HG02870 (cell line): ENCODE measurements at regions not wholly inside any gene's neighbourhood (a gene's known extent, or its start where the extent isn't known, plus 50 kb on each side); places are given as distances from the start of the nearest gene placed in this dataset.

ENCODE experiments used
- ATAC-seq: cut with Tn5 transposase; IDR thresholded peaks from one replicate; pipeline ENCODE4 v1.9.1; 2021; ENCODE audit warnings: mild to moderate bottlenecking, moderate library complexity; ENCODE audit not compliant: unreplicated experiment

GRCh38 chr11:87384078-87384729 lies 346.5 kb downstream of the TMEM135 start:
- ATAC-seq = no peak

GRCh38 chr11:87374038-87374807 lies 336.5 kb downstream of the TMEM135 start:
- ATAC-seq = no peak
